ENCODE measurements at regions not wholly inside any gene's neighbourhood (a gene's known extent, or its start where the extent isn't known, plus 50 kb on each side); places are given as distances from the start of the nearest gene placed in this dataset.

DNA sequence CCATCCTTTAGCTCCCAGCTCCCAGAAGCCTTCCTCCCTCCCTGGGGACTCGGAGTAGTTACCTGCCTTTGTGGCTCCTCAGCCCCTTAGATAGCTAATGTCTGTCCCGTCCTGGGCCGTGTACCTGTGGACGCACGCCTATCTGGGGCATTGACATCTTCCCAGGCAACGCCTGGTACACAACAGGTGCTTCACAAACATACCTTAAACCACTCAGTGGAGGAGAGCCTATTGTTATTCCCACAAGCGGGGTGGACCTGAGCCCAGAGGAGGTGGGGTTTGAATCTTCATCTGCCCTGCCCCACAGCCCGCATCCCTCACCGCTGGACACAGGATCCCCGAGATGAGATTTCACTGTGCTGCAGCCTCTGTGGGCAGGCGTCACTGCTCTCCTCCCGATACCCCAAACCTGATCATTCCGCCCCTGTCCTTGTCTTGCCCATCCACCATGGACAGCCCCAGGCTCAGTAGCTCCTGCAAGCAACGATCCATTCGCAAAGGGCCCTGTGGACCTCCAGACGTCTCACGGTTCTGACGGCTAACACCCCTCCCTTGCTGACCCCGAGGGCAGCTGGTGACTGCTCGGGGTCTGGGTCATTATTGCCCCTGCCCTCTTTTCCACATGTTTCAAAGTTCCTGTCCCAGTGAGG lies 73.8 kb upstream of the SHISAL1 start:
- DNase-seq = no peak

DNA sequence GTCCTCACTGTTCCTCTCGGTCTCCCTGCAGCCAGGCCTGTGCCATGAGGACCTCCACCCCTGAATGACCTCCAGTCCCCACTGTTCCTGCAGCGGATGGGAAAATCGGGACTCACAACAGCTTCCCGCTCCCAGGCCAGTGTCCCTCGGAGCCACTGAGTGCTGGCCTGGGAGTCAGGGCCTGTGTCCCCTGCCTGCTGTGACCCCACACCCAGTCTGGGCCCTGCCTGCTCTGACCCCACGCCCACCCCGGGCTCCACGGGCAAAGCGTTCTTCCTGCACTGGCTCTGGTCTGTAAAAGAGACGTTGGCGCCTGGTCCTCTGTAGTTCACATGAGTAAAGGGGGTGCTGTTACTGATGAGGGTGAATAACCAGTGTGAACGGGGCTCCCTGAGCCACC lies 73.0 kb upstream of the SHISAL1 start:
- no peak for DNase-seq

GRCh38 chr22:44385296-44385610 lies 72.5 kb upstream of the SHISAL1 start:
- no peak for DNase-seq

DNA sequence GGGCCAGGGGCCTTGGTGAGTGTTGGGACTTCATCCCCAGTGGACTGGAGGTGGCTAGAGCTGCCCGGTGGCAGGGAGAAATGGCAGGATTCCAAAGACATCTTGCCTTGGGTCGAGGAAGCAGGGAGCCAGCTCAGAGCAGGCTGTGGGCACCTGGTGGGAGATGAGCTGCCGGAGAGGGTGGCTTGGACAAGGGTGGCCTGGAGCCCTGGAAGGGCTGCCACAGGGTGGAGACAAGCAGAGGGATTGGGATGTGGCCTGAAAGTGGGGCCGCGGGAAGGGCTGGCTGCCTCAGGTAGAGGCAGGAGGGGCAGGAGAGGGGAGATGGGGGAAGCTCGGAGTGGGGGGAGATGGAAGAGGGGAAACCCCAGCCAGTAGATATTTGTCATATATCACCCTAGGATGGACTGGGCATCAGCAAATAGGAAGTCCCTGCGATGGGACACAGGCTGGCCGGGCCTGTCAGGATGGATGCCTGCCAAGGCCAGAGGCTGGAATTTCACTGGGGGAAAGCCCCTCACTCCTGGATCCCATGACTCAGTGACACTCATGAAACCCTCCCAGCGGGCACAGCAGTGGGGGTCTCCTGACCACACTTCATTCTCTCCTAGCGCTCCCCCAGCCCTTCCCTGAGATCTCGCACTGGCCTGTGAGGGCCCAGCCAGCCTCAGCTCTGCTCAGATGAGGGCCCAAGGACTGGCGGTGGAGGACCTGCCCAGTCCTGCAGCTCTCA lies 72.0 kb upstream of the SHISAL1 start:
- DNase-seq = no peak

DNA sequence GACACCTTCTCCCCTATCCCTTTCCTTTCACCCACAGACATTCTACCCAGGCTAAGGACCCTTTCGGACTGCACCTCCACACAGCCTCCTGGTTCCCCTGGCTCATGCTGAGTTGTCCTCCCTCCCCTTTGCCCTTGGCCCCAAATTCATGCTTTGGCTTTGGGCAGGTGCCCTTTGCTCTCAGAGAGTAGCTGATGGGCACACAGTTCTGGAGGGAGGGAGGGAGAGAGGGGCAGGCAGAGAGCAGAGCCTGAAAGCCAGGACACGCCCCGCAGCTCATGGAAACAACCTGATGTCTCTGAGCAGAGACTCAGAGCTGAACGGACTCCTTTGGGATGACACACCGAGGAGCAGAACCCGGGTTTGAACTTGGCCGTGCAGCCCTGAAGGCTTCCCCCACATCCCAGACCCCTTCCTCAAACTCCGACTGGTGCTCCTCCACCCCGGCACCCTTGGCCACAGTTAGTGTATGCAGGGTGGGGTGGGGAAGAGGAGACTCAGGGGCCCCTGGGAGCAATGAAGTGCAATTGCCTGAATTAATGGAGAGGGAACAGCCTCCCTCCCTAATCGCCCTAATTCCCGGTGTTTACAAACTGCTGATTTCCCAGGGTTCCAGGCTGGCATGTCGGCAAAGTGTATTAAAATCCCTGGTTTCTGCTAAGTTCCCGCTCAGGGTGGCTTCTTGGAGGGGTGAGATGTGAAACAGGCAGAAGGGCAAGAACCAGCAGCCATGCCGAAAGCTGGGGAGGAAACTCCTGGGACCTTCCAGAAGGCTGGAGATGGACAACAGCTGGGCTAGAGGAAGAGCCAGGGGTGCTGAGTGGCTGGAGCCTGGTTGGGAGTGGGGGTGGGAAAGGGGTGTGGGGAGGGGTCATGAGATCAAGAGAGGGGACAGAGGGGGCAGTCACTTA lies 71.2 kb upstream of the SHISAL1 start:
- DNase-seq = no peak

DNA sequence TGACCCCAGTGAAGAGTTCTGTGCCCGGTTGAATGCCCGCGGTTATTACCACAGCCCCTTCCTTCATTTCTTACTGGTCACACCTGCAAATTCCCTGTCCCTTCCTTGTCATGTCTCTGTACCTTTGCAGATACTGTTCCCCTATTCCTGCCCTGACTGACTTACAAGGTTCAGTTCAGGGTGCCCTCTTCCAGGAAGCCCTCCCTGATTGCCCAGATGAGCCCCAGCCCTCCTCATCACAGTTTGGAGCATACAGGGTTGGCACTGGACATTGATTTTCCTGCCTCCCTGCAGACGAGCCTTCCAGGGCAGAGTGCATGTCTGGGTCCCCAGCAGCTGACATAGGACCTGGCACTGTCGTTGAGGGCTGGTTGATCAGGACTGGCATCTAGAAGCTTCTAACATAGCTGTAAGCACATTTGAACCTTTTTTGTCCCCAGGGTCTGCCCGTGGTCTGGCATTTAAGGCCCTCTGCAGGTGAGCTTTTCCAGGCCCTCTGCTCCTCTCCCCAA lies 70.4 kb upstream of the SHISAL1 start:
- DNase-seq = no peak

- no peak for DNase-seq
Measured at GRCh38 chr22:44382116-44383038, 69.6 kb upstream of the SHISAL1 start.

DNA sequence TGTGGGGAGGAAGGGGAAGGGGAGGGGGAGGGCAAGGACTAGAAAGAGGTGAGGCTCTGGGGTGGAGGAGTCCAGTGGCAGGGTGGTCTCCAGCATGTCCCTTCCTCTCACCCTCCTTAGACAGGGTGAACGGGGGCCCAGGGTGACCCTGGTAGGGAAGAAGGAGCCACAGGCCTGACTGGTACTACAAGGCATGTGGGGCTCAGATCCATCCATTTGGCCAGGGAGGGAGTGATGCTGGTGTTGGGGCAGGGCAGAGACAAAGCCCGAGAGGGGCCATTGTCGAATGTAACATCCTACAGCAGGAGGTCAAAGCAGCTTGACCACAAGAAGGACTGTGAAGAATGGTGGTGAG lies 69.0 kb upstream of the SHISAL1 start:
- no peak for DNase-seq

DNA sequence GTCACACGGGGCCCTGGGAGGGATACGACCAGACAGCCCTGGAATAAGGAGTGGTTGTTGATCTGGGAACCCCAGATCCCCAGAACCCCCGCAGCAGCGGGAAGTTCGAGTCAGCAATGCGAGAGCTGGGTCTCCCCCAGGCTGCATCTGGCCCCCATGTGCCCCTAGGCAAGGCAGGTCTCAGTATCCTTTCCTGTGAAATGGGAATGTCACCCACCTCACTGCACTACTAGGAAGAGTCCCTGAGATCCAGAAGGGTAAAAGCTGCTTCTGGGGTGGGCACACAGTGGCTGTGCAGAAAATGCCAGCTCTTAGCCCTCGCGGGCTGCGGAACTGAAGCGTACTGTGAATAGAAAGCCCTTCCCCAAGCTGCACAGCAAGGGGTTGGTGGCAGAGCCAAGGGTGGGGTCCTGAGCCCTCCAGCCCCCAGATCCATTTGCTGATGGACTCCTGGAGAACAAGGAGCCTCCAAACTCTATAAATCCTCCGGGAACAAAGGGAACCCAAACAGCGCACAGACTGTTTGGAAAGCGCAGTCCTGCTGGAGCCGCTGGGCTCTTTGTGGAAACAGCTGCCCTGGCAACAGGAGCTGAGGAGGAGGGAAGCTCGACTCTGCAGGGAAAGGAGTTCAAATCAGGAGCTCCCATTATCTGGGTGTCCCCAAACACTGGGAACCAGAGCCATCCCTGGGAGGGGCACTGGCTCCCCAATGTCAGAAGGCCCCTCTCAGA lies 68.2 kb upstream of the SHISAL1 start:
- no peak for DNase-seq

DNA sequence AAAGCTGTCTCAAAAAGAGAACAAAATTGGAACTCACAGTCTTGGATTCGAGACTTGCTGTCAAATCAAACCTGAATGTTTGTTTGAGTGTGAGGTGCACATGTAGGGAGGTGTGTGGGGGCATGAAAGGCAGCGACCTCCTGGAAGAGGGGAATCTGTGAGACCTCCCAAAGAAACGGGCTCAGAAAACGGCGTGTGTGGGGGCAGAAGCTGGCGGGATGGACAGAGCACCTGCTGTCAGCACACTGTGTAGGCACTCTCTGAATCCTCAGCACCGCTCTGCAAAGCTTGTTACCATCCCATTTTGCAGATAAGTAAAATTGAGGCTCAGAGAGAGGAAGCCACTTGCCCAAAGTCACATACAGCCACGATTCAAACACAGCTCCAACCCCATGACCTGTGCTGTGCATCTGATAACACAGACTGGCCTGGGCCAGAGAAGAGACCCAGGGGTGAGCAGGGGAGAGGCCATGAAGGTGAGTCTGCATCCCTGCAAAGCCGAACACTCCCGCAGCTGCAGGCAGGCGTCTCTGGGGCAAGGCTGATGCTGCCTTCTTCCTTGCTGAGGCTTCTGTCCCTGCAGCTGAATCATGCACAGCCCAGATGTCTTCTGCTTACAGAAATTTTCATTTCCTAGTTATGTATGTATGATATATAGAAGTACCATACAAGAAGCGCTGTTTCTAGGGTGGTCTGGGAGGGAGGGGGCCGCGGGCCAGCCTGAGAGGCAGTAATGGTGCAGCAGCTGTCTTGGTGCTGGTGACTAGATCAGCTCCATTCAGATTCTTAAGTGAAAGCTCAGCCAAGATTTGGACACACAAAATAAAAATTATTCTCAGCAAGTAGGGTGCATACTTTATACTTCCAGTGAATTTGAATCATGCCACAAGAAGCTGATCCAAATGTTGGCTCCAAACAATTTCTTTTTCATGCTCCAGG lies 67.3 kb upstream of the SHISAL1 start:
- no peak for DNase-seq

GRCh38 chr22:44378380-44378779 lies 65.6 kb upstream of the SHISAL1 start:
- DNase-seq = no peak

- no peak for DNase-seq
Measured at GRCh38 chr22:44375451-44375850, 62.7 kb upstream of the SHISAL1 start.

DNA sequence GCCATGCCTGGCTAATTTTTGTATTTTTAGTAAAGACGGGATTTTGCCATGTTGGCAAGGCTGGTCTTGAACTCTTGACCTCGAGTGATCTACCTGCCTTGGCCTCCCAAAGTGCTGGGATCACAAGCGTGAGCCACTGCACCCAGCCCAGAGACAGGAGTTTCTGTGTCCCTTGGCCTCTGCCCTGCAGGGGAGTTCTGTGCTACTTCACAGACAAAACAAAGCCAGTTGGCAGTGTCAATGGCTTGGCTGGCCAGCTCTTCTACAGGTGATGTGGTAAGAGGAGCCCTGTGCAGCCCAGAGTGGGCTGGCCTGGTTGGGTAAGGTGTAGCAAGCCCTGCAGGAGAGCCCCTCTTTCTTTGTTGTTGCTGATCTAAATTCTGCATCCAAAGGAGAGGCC lies 60.5 kb upstream of the SHISAL1 start:
- no peak for DNase-seq

DNA sequence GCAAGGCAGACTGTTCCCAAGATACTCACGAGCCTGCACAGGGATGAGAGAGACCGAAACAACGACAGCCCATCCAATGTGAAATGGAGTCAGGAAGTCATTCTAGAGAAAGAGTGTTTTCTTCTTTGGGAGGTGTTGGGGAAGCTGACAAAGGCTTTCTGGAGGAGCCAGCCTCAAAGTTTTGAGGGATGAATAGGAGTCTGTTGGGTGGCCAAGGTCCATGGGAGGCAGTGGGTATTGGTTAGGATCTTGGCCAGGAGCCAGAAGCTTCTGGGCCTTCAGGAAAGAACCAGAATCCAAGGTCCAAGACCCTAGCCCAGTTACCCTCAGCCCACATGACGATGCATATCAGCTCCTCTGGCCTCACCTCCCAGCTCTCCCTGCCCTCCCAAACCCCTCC lies 59.9 kb upstream of the SHISAL1 start:
- no peak for DNase-seq

- DNase-seq = no peak
Measured at GRCh38 chr22:44371741-44372525, 59.2 kb upstream of the SHISAL1 start.

GRCh38 chr22:44369916-44370801 lies 57.4 kb upstream of the SHISAL1 start:
- DNase-seq = no peak

- no peak for DNase-seq
Measured at GRCh38 chr22:44369293-44369661, 56.5 kb upstream of the SHISAL1 start.

- DNase-seq = no peak
Measured at GRCh38 chr22:44368611-44369292, 56.0 kb upstream of the SHISAL1 start.

Data from NCI-H526 treated with DMSO at 0.1 percent for 48 hours (cell line).